HG03060 (cell line): ENCODE measurements at regions not wholly inside any gene's neighbourhood (a gene's known extent, or its start where the extent isn't known, plus 50 kb on each side); places are given as distances from the start of the nearest gene placed in this dataset.

ENCODE experiments used
- ATAC-seq: cut with Tn5 transposase; IDR thresholded peaks from one replicate; pipeline ENCODE4 v1.9.1; 2021; ENCODE audit warnings: low read depth, moderate number of reproducible peaks; ENCODE audit not compliant: unreplicated experiment

DNA sequence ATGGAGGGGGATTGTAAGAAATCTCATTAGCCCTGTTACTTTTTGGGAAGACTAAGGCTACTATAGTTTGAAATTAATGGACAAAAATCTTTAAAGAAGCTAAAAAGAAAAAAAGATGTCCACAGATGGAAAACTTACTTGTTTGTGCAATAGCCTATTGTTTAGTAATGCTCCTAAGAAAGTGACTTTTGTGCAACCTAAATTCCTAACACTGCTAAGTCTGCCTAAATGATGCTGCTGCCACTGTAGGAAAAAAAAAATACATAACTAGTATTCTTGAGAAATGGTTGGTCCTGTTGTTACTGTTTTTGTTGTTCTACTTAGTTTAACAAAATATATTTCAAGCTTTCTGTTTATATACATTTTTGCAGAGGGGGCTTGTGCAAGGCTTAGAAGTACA lies 108.2 kb upstream of the NR3C1 start:
- no peak for ATAC-seq

- peak; percentile 59 for ATAC-seq
Measured at GRCh38 chr5:143509758-143510221, 106.3 kb upstream of the NR3C1 start.

GRCh38 chr5:143506836-143507552 lies 103.5 kb upstream of the NR3C1 start:
- no peak for ATAC-seq

- ATAC-seq, result no peak
Measured at GRCh38 chr5:143505934-143506333, 102.4 kb upstream of the NR3C1 start.

GRCh38 chr5:143505354-143505753 lies 101.9 kb upstream of the NR3C1 start:
- no peak for ATAC-seq

GRCh38 chr5:143501310-143502044 lies 98.0 kb upstream of the NR3C1 start:
- no peak for ATAC-seq

DNA sequence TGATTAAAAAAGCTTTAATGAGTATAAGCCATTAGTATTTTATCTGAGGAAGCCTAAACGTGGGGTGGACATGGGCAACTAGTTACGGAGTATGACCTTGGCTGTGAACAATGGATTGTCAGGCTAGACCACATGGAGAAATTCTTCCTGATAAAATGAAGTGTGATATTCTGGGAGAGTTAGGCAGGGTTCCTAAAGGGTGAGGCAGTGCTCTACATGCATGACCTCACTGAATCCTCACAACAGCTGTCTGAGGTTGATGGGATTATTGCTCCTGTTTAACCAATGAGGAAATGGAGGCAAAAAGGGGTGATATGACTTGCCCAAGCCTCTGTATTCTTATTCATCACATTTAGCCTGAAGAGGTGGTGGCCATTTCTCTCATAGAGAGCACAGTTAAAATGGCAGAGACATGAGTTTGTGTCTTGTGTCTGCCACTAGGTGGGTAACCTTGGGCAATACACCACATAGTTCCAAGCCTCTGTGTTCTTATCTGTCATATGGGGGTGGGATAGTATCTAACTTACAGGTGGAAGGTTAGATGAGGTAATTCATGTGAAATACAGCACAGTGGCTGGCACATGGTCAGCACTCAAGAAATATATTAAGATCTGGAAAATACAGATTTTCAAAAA lies 96.1 kb upstream of the NR3C1 start:
- ATAC-seq, result no peak

GRCh38 chr5:143498821-143499220 lies 95.3 kb upstream of the NR3C1 start:
- ATAC-seq, result no peak

GRCh38 chr5:143497749-143498148 lies 94.3 kb upstream of the NR3C1 start:
- no peak for ATAC-seq

- no peak for ATAC-seq
Measured at GRCh38 chr5:143496943-143497342, 93.5 kb upstream of the NR3C1 start.

GRCh38 chr5:143495821-143496275 lies 92.4 kb upstream of the NR3C1 start:
- ATAC-seq, result no peak

- no peak for ATAC-seq
Measured at GRCh38 chr5:143495110-143495509, 91.6 kb upstream of the NR3C1 start.

DNA sequence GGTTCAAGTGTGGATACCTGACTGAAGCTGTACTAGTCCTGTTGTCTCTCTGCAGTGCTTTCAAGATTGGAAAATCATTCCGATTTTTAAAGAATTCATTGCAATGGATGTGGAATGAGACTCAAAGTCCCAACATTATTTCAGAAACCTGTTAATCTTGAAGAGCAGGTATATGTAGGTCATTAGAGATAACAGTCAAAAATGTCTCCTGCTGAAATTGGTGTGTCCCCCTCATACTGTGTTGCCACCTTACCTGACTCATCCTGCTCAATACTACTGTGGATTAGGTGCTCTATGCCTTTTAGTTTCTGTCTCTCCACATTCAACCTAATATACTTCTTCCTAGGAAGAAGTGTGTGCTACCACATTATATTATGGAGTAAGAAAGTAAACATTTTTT lies 91.1 kb upstream of the NR3C1 start:
- ATAC-seq, result no peak

DNA sequence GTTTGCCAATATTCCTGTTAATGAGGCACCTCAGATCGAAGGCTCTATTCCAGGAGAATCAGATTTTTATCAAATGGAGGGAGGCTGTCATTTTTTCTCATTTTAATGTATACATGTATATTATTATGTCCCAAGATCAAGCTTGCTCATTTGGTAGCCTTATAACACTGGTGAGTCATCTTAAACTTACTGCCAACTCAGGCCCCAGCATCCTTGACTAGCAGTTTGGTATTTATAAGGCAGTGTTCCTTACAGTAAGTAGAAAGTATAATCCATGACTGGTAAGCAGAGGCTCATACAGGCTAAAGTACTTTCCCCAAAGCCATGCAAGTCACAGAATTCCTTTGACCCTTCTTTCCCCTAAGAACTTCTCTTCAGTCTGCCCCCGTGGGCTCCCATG lies 90.7 kb upstream of the NR3C1 start:
- ATAC-seq, result no peak

GRCh38 chr5:143492783-143493182 lies 89.3 kb upstream of the NR3C1 start:
- no peak for ATAC-seq

DNA sequence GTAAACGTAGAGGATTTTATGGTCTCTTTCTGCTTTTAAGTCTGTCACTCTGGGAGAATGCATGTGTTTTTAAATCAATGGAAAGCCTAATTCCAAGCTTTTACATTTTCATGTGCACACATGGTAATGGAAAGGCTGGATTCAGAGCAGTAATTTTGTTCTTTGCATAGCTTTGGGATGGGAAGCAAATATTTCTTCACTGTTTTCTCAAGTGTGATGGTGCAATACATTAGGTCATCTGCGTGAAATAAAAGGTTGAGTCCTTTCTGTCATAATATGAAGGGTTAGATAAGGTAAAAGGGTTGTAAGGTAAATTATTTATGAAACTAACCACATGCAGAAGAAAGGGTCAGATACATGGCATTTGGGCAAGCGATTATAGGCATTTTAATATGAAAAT lies 88.2 kb upstream of the NR3C1 start:
- ATAC-seq, result no peak

DNA sequence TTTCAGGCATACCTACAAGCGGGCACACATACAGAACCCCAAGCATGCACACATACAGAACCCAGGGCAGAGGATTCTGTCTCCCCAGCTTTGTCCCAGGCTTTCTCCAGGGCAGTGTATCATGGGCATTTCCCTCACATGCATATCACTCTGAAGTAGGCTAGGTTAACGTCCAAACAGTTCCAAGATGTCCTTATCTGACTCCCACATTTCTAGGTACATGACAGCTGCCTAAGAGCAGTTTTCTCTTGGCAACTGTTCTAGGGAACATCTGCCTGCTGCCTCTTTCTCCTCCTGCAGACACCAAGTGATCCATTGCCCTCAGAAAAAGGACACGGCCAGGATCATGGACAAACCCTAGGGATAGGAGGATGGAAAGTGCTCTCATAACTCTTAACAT lies 84.9 kb upstream of the NR3C1 start:
- no peak for ATAC-seq

DNA sequence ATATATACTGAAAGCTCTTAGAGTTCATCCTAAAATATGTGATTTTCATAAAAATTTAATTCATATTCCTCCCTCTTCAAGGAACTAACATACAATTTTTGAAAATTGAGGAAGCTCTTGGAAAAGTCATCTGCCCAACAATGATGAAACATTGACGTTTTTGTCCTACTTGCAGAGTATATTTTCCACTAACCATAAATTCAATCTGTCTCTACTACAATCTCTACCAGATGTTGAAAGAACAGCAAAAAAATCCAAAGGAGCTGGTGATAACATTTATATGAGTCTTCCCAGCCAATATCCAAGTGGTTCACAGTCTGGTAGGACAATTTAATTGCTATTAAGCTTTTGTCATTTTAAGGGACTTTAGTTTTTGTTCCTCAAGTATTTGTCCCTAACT lies 81.1 kb upstream of the NR3C1 start:
- ATAC-seq, result no peak

- no peak for ATAC-seq
Measured at GRCh38 chr5:143481697-143482531, 78.4 kb upstream of the NR3C1 start.

DNA sequence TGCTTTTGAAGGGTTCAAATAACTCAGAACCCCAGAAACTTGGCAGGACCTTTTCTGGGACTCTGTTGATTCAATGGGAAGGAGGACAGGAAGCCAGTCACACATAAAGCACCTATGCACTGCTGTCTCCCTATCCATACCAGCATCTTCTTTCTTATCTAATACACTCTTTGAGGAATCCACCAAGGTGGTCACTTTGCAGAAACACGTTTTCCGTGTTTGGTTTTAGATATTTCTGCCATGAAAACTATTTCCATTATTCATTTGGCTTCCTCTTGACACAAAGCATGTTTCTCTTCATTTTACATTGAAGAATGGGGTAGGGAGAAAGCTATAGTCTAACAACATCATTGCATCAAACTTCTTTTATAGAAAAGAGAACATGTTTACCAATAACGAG lies 76.5 kb upstream of the NR3C1 start:
- no peak for ATAC-seq

- no peak for ATAC-seq
Measured at GRCh38 chr5:143479394-143479793, 75.9 kb upstream of the NR3C1 start.
